Calu3 (cell line): ENCODE measurements at regions not wholly inside any gene's neighbourhood (a gene's known extent, or its start where the extent isn't known, plus 50 kb on each side); places are given as distances from the start of the nearest gene placed in this dataset.
"Not testable (repeated sequence)": the region's sequence is repeated elsewhere in the genome, so short reads cannot be mapped to it uniquely, and the experiment has no call there.

Experiments
- BruUV-seq: library from RNA; stranded (reverse); fragments of 400-500 nt; replicated peaks from 2 replicates; lab custom pipeline; 2021; lab: Mats Ljungman, UMichigan
- CTCF ChIA-PET: fragments of 300-600 bp; sonication (Branson Sonifier 250); formaldehyde crosslinking; loops from one replicate; lab custom pipeline; 2022; ENCODE audit warnings: antibody characterized with exemption; lab: Charles Lee
- DNase-seq: peaks from one replicate; pipeline ENCODE4 v3.0.0; 2022
- H3K27ac Mint-ChIP-seq: one replicate; pipeline ENCODE4 v1.8.0; 2022; ENCODE audit warnings: mixed read lengths; ENCODE audit not compliant: unreplicated experiment
- H3K27me3 Mint-ChIP-seq: one replicate; pipeline ENCODE4 v1.8.0; 2022; ENCODE audit warnings: mixed read lengths; ENCODE audit not compliant: unreplicated experiment
- H3K36me3 Mint-ChIP-seq: one replicate; pipeline ENCODE4 v1.8.0; 2022; ENCODE audit warnings: mild to moderate bottlenecking, moderate library complexity, mixed read lengths; ENCODE audit not compliant: insufficient read depth, unreplicated experiment
- H3K4me1 Mint-ChIP-seq: one replicate; pipeline ENCODE4 v1.8.0; 2022; ENCODE audit warnings: mild to moderate bottlenecking, low read depth, mixed read lengths; ENCODE audit not compliant: unreplicated experiment
- H3K4me3 Mint-ChIP-seq: one replicate; pipeline ENCODE4 v1.8.0; 2022; ENCODE audit warnings: mild to moderate bottlenecking, low read depth, moderate library complexity, mixed read lengths; ENCODE audit not compliant: unreplicated experiment
- H3K9me3 Mint-ChIP-seq: one replicate; pipeline ENCODE4 v1.8.0; 2022; ENCODE audit warnings: low read depth, mixed read lengths; ENCODE audit not compliant: unreplicated experiment
- intact Hi-C: fragments of 100-400 bp; cut with micrococcal nuclease; formaldehyde crosslinking; loops from one replicate; pipeline ENCODE4 v1.10.0; 2022; ENCODE audit not compliant: unreplicated experiment
- TF ChIP-seq, protein P1 (sequence below): fragments of 200-600 bp; IDR thresholded peaks from one replicate; pipeline ENCODE4 v1.8.0; 2022; ENCODE audit warnings: antibody characterized with exemption; ENCODE audit not compliant: unreplicated experiment

DNA sequence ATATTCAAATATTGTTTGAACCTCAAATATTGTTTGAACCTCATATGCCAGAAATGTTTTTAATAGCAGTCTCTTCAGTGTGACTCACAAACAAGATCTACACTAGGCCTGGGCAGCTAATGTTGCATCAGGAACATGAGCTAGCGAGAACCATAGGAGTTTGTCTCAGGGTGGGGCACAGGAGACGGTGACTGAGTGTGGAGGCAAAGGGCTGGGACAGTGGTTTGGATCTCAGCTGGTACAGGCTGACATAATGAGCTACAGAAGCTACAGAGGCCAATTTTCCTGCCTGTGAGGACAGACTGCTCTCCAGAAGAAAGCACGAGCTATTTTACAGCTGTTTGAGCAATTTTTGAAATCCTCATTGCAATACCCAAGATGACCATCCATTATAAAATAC is 224.7 kb downstream of the CENPC start:
- H3K27me3 Mint-ChIP-seq = no peaks in the 10 kb centered on the region
- BruUV-seq = no TSS peak
- intact Hi-C loops = loop anchor here (10.0 kb wide), 1 partner anchor 196 kb away; no protein-coding TSS in a partner anchor

DNA sequence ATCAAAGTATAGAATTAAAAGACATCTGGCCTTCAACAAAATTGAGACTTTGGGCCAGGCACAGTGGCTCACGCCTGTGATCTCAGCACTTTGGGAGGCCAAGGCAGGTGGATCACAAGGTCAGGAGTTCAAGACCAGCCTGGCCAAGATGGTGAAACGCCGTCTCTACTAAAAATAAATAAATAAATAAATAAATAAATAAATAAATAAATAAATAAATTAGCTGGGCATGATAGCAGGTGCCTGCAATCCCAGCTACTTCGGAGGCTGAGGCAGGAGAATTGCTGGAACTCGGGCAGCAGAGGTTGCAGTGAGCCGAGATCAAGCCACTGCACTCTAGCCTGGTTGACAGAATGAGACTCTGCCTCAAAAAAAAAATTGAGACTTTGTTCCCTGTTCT is 225.7 kb downstream of the CENPC start:
- not testable (repeated sequence) for DNase-seq, H3K4me1 Mint-ChIP-seq, H3K27me3 Mint-ChIP-seq, H3K9me3 Mint-ChIP-seq, H3K36me3 Mint-ChIP-seq, H3K4me3 Mint-ChIP-seq, H3K27ac Mint-ChIP-seq, BruUV-seq
- intact Hi-C loops = loop anchor here (10.0 kb wide), 1 partner anchor 195 kb away; no protein-coding TSS in a partner anchor
- CTCF ChIA-PET = interaction anchor here (0.6 kb wide), 1 partner anchor 103 kb away, joined by 3 read pairs; no protein-coding TSS in a partner anchor

More for the DNA sequence above, 224.7 kb downstream of the CENPC start:
- Mint-ChIP-seq H3K36me3 (no peaks in the 10 kb centered on the region), H3K9me3 (peaks cover 2% of the 10 kb centered on the region), H3K4me3 (no peak overlapping the region), H3K27ac (no peak overlapping the region), H3K4me1 (no peaks in the 10 kb centered on the region)
- no peak for DNase-seq
- TF ChIP-seq, protein P1, sequence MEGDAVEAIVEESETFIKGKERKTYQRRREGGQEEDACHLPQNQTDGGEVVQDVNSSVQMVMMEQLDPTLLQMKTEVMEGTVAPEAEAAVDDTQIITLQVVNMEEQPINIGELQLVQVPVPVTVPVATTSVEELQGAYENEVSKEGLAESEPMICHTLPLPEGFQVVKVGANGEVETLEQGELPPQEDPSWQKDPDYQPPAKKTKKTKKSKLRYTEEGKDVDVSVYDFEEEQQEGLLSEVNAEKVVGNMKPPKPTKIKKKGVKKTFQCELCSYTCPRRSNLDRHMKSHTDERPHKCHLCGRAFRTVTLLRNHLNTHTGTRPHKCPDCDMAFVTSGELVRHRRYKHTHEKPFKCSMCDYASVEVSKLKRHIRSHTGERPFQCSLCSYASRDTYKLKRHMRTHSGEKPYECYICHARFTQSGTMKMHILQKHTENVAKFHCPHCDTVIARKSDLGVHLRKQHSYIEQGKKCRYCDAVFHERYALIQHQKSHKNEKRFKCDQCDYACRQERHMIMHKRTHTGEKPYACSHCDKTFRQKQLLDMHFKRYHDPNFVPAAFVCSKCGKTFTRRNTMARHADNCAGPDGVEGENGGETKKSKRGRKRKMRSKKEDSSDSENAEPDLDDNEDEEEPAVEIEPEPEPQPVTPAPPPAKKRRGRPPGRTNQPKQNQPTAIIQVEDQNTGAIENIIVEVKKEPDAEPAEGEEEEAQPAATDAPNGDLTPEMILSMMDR = no peak
- CTCF ChIA-PET = no interaction called here

DNA sequence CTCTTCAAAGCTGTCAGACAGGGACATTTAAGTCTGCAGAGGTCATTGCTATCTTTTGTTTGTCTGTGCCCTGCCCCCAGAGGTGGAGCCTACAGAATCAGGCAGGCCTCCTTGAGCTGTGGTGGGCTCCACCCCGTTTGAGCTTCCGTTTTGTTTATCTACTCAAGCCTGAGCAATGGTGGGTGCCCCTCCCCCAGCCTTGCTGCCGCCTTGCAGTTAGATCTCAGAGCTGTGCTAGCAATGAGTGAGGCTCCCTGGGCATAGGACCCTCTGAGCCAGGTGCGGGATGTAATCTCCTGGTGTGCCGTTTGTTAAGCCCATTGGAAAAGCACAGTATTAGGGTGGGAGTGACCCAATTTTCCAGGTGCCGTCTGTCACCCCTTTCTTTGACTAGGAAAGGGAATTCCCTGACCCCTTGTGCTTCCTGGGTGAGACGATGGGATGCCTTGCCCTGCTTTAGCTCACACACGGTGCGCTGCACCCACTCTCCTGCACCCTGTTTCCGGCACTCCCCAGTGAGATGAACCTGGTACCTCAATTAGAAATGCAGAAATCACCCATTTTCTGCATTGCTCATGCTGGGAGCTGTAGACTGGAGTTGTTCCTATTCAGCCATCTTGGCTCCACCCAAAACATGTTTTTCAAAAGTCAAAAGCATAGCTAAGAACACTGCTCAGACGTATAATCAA is 244.7 kb downstream of the CENPC start:
- BruUV-seq, H3K27me3 Mint-ChIP-seq, H3K36me3 Mint-ChIP-seq, H3K27ac Mint-ChIP-seq, CTCF ChIA-PET, intact Hi-C loops, DNase-seq, H3K4me3 Mint-ChIP-seq, H3K9me3 Mint-ChIP-seq, H3K4me1 Mint-ChIP-seq: not testable (repeated sequence)

DNA sequence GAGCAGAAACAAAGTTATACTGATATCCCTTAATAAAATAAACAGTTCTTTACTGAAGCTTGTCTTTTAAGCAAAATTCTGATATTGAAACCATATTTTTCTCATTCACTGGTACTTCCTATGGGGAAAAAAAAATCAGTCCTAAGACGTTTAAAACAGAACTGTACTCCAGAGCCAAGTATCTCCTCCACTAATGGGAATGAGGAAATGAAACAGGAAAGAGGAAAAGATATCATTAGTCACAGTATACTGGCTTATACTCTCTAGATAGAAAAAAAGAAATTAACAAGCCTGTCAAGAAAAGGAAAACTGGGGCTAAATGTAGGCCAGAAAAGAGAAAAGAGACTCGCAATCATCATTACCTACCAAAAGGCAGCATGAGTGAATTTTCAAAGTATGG is 252.7 kb downstream of the CENPC start:
- BruUV-seq = no TSS peak
- no peak for DNase-seq
- peaks cover 2% of the 10 kb centered on the region for H3K36me3 Mint-ChIP-seq
- H3K4me3 Mint-ChIP-seq = no peak overlapping the region
- TF ChIP-seq, protein P1 = no peak
- H3K27me3 Mint-ChIP-seq = no peaks in the 10 kb centered on the region
- no peak overlapping the region for H3K27ac Mint-ChIP-seq
- intact Hi-C loops = no loop called here
- peaks cover 9% of the 10 kb centered on the region for H3K4me1 Mint-ChIP-seq
- H3K9me3 Mint-ChIP-seq = peaks cover 4% of the 10 kb centered on the region
- CTCF ChIA-PET = no interaction called here

DNA sequence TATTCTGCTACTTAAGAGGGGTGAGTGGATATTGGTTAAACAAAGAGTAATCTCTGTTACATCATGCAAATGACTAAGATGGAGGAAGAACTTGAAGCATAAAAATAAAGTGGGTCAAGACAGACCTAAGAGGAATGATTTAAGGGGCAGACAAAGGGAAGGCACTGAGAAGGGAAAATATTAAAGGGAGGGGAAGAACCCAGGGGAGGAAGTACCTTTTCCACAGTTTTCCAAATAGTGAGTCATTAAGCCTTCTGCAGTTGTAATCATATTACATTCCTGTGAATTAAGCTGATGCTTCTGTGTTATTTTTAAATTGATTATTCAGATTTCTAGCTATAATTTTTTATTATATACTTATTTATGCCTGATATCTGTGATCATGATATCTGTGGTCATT is 253.3 kb downstream of the CENPC start:
- CTCF ChIA-PET = no interaction called here
- intact Hi-C loops = no loop called here

More for the DNA sequence above, 253.3 kb downstream of the CENPC start:
- Mint-ChIP-seq H3K36me3 (no peaks in the 10 kb centered on the region), H3K4me3 (no peak overlapping the region), H3K27ac (no peak overlapping the region), H3K4me1 (peaks cover 9% of the 10 kb centered on the region), H3K27me3 (no peaks in the 10 kb centered on the region), H3K9me3 (peaks cover 3% of the 10 kb centered on the region)
- TF ChIP-seq, protein P1 = no peak
- no TSS peak for BruUV-seq
- DNase-seq = no peak
